22Rv1 (cell line): ENCODE measurements at regions not wholly inside any gene's neighbourhood (a gene's known extent, or its start where the extent isn't known, plus 50 kb on each side); places are given as distances from the start of the nearest gene placed in this dataset.
A peak's percentile ranks its signal among the peaks of the same experiment; 100 is the strongest.
"Not testable (repeated sequence)": the region's sequence is repeated elsewhere in the genome, so short reads cannot be mapped to it uniquely, and the experiment has no call there.

Source experiments
- H3K27ac ChIP-seq: fragments of 450-650 bp; 2 replicates; pipeline ENCODE4 v1.5.1; 2017
- ZFX ChIP-seq: fragments of 450-650 bp; IDR thresholded peaks from 2 replicates; pipeline ENCODE4 v1.6.1; 2017; ENCODE audit warnings: antibody characterized with exemption, borderline replicate concordance
- TF ChIP-seq, protein P1 (sequence below): fragments of 450-650 bp; IDR thresholded peaks from 2 replicates; pipeline ENCODE4 v1.5.1; 2017; ENCODE audit warnings: mild to moderate bottlenecking

DNA sequence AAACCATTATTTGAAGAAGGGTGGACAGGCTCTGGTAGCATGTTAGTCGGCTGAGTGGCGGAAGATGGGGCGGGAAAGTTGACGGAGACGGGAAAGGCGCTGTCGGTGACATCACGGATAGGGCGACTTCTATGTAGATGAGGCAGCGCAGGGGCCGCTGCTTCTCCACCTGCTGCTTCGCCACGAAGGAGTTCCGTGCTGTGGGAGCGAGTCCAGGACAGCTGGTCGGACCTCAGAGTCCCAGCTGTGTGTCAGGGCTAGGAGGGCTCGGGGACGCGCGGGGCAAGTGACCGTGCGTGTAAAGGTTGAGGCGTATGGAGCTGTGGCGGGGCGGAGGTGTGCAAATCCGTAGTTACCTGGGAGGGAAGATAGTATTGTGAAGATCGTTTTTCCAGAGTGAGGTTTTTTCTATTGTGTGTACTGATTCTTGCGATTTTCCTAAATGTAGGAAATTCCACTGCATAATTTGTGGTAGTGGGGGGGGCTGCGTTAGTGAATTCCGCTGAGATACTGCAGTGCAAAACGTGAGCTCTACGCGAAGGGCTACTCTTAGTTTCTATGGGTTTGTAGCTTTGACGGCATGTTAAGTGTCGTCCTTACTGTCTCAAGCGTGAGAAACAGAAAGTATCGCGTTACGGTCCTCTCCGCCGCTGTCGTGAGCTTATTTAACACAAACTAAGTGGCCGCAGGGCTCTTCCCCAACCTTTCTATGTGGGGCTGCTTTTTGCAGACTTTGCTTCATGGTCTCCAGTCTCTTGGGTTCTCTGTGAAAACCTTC lies 111.2 kb upstream of the NBPF11 start:
- H3K27ac ChIP-seq, result peak overlapping the region; percentile 100
- no peak for TF ChIP-seq ZFX
- TF ChIP-seq, protein P1, sequence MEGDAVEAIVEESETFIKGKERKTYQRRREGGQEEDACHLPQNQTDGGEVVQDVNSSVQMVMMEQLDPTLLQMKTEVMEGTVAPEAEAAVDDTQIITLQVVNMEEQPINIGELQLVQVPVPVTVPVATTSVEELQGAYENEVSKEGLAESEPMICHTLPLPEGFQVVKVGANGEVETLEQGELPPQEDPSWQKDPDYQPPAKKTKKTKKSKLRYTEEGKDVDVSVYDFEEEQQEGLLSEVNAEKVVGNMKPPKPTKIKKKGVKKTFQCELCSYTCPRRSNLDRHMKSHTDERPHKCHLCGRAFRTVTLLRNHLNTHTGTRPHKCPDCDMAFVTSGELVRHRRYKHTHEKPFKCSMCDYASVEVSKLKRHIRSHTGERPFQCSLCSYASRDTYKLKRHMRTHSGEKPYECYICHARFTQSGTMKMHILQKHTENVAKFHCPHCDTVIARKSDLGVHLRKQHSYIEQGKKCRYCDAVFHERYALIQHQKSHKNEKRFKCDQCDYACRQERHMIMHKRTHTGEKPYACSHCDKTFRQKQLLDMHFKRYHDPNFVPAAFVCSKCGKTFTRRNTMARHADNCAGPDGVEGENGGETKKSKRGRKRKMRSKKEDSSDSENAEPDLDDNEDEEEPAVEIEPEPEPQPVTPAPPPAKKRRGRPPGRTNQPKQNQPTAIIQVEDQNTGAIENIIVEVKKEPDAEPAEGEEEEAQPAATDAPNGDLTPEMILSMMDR, result no peak

DNA sequence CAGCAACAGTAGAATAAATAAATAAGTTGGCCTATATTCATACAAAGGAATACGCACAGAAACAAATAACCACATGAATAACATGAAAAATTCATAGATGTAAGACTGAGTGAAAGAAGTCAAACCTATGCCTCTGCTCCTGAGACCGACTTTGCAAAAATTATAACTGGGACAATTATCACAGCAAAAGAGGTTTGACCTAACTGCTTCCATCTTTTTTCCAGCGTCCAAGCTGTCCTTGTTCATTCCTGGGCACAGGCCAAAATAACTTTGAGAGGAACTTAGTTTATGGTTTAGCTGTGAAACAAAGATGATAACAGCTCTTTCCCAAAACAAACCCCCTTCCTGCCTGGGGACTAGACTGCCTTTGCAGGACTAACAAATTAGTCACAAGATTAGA lies 109.6 kb upstream of the NBPF11 start:
- H3K27ac ChIP-seq, result not testable (repeated sequence)

DNA sequence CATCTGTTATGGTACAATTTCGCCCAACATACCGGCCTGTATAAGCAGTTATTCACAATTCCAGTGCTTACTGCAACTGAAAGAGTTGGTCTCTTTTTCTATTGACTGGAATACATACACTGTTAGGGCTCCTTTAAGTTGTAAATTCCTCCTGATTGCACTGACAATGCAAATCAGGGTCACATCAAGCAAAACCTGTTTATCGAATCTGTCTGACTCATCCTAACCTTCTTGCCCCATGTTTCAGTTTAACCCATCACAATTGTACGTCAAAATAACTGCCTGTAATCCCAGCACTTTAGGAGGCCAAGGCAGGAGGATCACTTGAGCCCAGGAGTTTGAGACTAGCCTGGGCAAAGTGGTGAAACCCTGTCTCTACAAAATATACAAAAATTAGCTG lies 105.8 kb upstream of the NBPF11 start:
- not testable (repeated sequence) for H3K27ac ChIP-seq

DNA sequence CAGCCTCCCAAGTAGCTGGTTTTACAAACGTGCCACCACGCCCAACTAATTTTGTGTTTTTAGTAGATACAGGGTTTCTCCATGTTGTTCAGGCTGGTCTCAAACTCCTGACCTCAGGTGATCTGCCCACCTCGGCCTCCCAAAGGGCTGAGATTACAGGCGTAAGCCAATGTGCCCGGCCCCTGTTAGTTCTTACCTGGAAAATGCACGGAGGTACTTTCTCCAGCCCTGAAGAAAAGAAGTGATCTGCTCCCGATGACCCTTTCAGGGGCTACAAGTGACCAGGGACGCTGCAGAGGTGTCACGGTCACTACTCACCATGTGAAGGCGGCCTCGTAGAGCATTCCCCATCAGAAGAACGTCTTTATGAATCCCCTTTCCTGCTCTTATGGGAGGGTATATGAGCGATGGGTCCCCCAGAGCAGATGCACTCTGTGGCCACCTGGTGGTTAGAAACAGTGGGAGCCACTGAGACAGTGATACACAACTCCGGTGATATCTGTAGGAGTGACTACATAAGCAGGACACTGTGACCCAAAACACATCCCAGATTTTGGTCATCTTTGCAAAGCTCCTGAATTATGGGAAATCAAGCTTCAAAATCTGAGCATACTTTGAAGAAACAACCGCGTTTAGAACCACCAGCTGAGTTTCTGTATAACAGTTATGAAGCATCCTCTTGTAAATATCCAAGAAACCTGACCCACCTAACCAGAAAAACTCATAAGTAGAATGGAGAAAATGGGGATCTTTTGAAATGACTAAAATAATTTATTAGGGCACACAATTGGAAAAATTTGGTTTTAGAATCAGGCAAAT lies 102.7 kb upstream of the NBPF11 start:
- H3K27ac ChIP-seq, result not testable (repeated sequence)
- TF ChIP-seq, protein P1, result peak; percentile 92

DNA sequence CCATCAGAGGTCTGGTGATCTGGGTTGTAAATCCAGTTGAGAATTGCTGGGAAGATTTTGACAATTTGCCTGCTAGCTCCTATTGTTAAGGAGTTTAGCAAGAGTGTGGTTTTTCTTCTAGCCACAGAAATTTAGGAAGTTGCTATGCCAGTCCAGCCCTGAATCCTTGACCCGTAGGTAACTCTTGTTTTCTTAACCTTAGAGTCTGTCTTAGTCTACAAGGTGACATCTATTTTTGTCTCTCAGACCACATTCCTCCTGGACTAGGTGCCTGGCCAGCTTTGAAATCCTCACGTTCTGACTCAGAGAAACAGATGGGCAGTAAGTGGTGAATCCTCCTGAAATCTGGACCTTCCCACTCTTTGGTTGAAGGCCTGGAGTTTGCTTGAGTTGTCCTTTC lies 101.7 kb upstream of the NBPF11 start:
- H3K27ac ChIP-seq, result not testable (repeated sequence)

DNA sequence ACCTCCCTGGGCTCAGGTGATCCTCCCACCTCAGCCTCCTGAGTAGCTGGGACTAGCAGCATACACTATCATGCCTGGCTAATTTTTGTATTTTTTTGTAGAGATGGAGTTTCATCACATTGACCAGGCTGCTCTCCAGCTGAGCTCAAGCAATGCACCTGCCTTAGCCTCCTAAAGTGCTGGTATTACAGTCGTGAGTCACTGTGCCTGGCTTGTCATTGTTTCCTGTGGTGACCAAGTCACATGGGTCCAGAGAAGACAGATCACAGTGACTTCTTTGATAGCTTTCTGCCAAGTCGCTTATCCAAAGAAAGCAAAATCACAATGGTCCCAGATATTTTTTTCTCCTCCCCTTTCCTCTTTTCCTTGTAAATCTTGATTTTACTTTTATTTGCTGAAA lies 96.7 kb upstream of the NBPF11 start:
- H3K27ac ChIP-seq, result not testable (repeated sequence)

DNA sequence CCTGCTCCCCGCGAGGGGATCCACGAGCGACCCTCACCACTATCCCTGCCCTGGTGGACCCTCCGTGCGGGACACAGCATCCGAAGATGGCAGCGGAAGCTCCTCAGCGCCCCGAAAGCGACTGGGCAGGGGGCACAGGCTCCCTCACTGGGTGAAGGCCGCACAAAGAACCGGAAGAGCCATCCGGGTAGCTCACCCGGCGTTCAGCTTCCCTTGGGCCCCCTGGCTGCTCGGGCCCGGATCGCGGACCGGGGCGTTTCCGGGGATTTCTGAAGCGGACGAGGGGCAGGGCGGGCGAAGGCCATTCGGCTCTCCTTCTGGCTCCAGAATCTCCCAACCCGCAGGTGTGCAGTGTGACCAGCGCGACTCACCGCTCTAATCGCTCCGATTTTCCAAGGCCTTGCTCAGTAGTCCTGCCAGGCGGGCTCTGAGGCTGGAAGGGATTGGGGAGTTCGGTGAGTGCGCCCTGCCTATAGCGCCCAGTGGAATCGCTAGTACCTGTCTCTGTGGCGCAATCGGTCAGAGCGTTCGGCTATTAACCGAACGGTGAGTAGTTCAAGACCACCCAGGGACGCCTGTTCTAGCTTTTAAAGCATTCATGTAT lies 94.3 kb upstream of the NBPF11 start:
- H3K27ac ChIP-seq, result not testable (repeated sequence)

DNA sequence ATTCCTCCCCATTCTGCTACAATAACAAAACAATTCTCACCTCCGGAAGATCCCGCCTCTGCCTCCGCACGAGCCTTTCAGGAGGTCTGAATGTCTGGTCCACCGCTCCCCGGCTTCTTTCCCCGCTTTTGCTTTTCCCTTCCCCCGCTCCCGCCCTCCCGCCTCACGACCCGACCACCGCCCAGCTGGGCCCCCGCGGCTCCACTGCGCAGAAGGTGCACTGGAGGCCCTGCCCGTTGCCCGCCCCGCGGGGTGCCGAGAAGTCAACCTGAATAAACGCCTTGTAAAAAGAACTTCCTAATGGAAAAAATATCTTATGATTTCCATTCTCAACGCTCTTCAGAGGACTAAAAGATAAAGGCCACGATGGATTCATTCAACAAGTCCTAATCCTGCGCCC lies 93.8 kb upstream of the NBPF11 start:
- not testable (repeated sequence) for H3K27ac ChIP-seq

DNA sequence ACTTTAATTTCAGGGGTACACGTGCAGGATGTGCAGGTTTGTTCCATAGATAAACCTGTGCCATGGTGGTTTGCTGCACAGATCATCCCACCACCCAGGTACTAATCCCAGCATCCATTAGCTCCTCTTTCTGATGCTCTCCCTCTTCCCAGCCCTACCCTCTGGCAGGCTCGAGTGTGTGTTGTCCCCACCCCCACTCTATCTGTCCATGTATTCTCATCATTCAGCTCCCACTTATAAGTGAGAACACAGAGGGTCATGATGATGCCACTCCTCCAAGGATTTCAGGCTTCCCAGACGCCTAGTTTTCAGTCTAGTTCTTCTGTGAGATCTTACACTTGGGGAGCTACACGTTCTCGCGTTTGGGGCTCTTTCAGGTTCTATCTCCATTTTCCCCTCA lies 93.4 kb upstream of the NBPF11 start:
- H3K27ac ChIP-seq, result not testable (repeated sequence)

DNA sequence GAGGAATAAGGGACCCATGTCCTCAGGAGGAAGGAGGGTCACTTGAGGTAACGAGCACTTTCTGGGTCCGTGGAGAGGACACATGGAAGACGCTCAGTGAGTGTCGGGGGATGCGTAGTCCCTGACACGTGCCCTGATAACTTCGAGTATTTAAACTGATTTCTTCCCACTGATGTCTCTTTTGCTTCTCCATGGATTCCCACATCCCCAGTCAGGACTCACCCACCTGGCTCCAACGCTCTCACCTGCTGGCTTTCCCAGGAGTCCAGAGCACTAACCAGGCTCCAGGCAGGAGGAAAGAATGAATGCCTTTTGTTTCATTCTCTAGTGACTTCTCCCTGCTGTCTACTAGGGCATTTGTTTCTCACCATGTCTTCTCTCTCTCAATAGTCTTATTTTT lies 81.2 kb upstream of the NBPF11 start:
- not testable (repeated sequence) for H3K27ac ChIP-seq

DNA sequence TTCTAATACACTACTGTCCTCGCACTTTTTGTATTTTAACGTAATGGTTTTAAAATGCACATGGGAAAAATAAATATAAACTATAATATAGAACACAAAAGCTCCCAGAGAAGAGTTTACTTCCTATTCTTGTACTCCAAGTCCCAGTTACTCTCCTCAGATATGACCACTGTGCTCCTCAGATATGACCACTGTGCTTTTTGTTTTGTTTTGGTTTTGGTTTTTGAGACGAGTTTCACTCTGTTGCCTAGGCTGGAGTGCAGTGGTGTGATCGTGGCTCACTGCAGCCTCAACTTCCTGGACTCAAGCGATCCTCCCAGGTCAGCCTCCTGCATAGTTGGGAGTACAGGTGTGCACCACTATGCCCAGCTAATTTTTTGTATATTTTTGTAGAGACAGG lies 76.8 kb upstream of the NBPF11 start:
- not testable (repeated sequence) for H3K27ac ChIP-seq

DNA sequence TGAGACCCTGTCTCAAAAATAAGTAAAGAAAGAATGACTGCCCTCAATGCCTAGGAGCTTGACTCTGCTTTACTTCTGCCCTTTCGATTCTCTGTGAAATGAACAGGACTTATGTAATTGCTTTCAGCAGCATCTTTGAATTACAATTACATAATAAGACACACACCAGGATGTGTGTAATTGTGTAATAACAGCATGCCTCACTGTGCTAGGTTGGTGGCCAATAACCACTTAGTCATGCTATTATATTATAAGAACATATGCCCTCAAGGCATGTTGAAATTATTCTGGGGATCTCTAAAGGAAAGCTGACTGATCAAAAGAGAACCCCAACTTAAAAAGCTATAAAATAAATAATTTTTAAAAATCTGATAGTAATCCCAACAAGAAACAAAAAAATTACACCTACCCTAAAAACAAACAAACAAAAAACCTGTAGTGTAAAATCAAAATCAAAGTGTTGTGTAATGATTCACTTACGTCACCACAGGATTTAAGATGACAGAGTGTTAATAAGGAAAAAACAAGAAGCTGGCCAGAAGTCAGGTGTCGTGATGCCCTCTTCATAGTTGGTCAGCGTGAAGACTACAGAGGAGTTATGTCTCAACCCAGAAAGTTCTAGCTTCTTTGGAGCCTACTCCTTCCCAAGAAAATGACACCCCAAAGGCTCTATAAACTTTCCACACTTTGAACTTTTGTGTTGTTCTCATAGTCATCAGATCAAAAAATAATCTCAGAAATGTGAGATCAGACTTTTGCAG lies 70.5 kb upstream of the NBPF11 start:
- H3K27ac ChIP-seq, result not testable (repeated sequence)

DNA sequence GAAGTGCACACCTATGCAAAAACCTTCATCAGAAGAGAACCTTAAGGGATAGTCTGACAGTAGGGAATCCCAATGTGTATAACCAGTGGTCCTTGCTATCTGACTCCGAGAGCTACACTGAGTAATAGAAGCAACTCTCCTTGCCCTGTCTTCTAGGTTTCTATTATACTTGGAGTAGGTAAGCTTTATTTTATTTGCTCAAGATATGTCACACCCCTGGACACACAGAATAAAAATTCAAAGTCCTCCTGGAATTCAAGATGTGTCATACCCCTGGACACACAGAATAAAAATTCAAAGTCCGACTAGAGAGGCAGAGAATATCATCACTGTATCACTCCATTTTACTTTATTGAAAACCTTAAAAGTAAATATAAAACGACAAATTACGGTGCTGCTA lies 69.5 kb upstream of the NBPF11 start:
- H3K27ac ChIP-seq, result not testable (repeated sequence)

DNA sequence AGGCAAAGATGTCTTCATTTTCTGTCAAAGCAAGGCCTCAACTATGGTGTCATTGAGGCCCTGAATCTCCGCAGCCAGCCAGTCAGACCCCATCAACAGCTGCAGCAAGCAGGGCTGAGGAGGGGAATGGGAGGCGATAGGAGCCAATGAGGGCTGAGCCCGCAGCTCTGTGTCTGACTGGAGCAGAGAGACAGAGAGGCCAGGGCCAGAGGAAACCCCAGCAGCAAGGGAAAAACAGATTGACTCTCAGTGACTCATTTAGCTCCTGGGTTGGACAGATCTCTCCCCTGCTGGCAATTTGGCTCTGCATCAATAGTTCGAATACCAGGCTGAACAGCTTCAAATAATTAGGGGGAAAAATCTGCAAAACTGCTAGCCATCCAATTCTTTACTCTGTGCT lies 67.1 kb upstream of the NBPF11 start:
- H3K27ac ChIP-seq, result not testable (repeated sequence)

DNA sequence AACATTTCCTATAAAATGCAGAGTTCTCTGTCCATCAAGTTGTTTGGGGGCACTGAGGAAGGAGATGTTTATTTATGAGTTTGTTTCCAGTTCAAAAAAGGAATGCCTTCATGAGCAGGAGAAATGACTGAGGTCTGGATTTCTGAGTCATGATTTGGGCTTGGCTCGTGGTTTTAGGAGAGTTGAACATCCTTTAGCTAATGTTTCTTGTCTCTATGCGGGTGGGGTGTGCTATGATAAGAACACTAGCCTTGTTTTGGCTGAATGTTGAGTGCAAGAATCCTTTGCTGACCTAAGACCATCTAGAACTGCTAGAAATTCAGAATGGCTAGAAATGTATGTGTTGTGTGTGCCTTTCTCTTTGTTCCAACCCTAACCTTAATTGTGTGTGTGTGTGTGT lies 59.1 kb upstream of the NBPF11 start:
- H3K27ac ChIP-seq, result not testable (repeated sequence)

DNA sequence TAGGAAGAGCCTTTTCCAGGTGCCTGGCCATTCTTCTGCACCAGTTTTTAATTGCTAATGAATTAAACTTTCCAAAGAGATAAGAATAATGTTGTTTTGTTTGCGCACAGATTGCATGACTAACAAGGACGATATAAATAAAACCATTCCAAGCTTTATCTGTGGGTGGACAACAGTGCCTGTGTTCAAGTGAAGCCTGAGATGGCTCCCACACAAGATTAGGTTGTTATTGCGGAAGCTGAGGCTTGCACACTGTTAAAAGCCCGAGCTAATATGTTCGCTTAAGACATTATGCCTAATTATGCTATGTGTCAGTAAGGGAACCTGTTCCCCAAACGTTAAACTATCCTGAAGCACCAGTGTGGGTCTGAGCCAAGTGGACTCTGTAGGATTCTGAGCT lies 58.5 kb upstream of the NBPF11 start:
- H3K27ac ChIP-seq, result not testable (repeated sequence)

DNA sequence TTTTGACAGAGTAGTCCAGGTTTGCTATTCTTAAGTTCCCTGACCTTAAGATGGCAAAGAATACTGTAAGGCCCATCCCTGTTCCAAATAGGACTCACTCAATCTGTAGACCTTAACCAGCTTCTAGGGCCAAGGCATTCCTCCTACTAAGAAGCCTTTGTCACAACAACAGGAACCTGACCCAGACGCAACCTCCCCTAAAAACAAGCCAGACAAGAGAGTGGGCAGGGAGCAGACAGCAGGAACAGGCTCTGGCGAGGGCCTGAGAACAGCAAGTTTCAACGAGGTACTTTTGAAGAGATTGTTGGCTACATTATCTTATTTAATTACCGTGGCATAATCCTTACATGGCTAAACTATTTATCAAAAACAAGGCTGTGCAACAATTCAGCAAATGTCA lies 58.1 kb upstream of the NBPF11 start:
- not testable (repeated sequence) for H3K27ac ChIP-seq

DNA sequence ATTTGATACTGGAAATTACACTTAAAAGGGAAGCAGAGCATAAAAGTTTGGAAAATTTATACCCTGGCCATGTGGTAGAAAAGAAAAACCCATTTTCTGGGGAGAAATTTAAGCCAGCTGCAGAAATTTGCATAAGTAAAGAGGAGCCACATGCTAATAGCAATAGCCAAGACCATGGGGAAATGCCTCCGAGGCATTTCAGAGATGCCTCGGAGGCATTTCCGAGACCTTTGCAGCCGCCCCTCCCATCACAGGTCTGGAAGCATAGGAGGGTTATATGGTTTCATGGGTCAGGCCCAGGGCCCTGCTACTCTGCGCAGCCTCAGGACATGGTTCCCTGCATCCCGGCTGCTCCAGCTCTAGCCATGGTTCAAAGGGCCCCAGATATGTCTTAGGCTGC lies 49.9 kb upstream of the NBPF11 start:
- not testable (repeated sequence) for H3K27ac ChIP-seq
